Colonic mucosa (tissue), 4 donors: ENCODE measurements at regions not wholly inside any gene's neighbourhood (a gene's known extent, or its start where the extent isn't known, plus 50 kb on each side); places are given as distances from the start of the nearest gene placed in this dataset.

ENCODE experiments used
- DNase-seq: peaks from one replicate; pipeline ENCODE4 v3.0.0-alpha.2; 2020
- H3K27ac ChIP-seq: fragments of 200-600 bp; one replicate; pipeline ENCODE4 v1.8.0; 2021
- H3K27me3 ChIP-seq: fragments of 200-600 bp; one replicate; pipeline ENCODE4 v1.8.0; 2021
- H3K36me3 ChIP-seq: fragments of 200-600 bp; one replicate; pipeline ENCODE4 v1.8.0; 2021
- H3K4me1 ChIP-seq: fragments of 200-600 bp; one replicate; pipeline ENCODE4 v1.8.0; 2021; ENCODE audit warnings: mild to moderate bottlenecking
- H3K4me3 ChIP-seq: fragments of 200-600 bp; one replicate; pipeline ENCODE4 v1.8.0; 2021
- H3K9ac ChIP-seq, 2 donors: one replicate each; pipeline ENCODE4 v1.7.0; 2013; ENCODE audit warnings: control low read depth in 2 of 2, low read depth in 2 of 2, low read length in 2 of 2
- H3K9me3 ChIP-seq: fragments of 200-600 bp; one replicate; pipeline ENCODE4 v1.8.0; 2021
- intact Hi-C: fragments of 100-400 bp; cut with DNase I; formaldehyde crosslinking; loops from one replicate; pipeline ENCODE4 v1.14.1; 2022
- TF ChIP-seq, protein P1 (sequence below): fragments of 200-600 bp; IDR thresholded peaks from one replicate; pipeline ENCODE4 v1.8.0; 2022; ENCODE audit warnings: antibody characterized with exemption, mild to moderate bottlenecking
- donor health status: healthy.
- donor health status: DM: no; HTN: no; CAD: no.
- donor health status: DM: no; HTN: no; CAD: no.

GRCh38 chr3:82671466-82671865 lies 910.0 kb upstream of the GBE1 start:
- H3K27me3 ChIP-seq, result no peaks in the 10 kb centered on the region
- TF ChIP-seq, protein P1, sequence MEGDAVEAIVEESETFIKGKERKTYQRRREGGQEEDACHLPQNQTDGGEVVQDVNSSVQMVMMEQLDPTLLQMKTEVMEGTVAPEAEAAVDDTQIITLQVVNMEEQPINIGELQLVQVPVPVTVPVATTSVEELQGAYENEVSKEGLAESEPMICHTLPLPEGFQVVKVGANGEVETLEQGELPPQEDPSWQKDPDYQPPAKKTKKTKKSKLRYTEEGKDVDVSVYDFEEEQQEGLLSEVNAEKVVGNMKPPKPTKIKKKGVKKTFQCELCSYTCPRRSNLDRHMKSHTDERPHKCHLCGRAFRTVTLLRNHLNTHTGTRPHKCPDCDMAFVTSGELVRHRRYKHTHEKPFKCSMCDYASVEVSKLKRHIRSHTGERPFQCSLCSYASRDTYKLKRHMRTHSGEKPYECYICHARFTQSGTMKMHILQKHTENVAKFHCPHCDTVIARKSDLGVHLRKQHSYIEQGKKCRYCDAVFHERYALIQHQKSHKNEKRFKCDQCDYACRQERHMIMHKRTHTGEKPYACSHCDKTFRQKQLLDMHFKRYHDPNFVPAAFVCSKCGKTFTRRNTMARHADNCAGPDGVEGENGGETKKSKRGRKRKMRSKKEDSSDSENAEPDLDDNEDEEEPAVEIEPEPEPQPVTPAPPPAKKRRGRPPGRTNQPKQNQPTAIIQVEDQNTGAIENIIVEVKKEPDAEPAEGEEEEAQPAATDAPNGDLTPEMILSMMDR, result no peak
- H3K9me3 ChIP-seq, result no peaks in the 10 kb centered on the region
- H3K4me3 ChIP-seq, result no peak overlapping the region
- no peak for DNase-seq
- intact Hi-C loops, result no loop called here
- no peaks in the 10 kb centered on the region for H3K36me3 ChIP-seq
- H3K9ac ChIP-seq, result no peak overlapping the region
- no peak overlapping the region for H3K27ac ChIP-seq
- H3K4me1 ChIP-seq, result no peaks in the 10 kb centered on the region

DNA sequence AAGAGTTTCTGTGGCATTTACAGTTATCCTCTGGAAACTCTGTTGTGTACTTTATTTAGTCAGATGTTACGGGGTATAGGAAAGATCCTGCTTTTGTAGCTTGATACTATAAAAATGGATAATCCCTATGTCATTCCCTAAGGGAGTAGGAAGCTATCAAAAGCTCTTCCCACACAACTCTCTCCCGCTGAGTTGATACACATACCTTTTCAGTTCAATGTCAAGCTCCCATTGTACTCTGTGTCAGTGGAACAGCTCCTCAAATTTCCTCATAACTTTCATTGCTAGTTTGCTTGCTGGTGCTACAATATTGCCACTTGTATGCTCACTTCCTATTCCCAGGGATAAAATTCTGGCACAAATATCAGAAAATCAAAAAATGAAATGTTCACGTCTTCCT lies 893.3 kb upstream of the GBE1 start:
- Histone ChIP-seq H3K27ac (no peak overlapping the region), H3K27me3 (no peaks in the 10 kb centered on the region), H3K9me3 (no peaks in the 10 kb centered on the region), H3K4me3 (no peak overlapping the region), H3K9ac (no peak overlapping the region), H3K4me1 (no peaks in the 10 kb centered on the region), H3K36me3 (no peaks in the 10 kb centered on the region)
- TF ChIP-seq, protein P1, result no peak
- DNase-seq, result no peak
- intact Hi-C loops, result no loop called here

- H3K27ac ChIP-seq, result no peak overlapping the region
- H3K36me3 ChIP-seq, result no peaks in the 10 kb centered on the region
- no peaks in the 10 kb centered on the region for H3K9me3 ChIP-seq
- H3K9ac ChIP-seq, result no peak overlapping the region
- TF ChIP-seq, protein P1, result no peak
- no peaks in the 10 kb centered on the region for H3K27me3 ChIP-seq
- intact Hi-C loops, result no loop called here
- no peak overlapping the region for H3K4me3 ChIP-seq
- H3K4me1 ChIP-seq, result no peaks in the 10 kb centered on the region
- DNase-seq, result no peak
Measured at GRCh38 chr3:82643948-82644347, 882.5 kb upstream of the GBE1 start.

DNA sequence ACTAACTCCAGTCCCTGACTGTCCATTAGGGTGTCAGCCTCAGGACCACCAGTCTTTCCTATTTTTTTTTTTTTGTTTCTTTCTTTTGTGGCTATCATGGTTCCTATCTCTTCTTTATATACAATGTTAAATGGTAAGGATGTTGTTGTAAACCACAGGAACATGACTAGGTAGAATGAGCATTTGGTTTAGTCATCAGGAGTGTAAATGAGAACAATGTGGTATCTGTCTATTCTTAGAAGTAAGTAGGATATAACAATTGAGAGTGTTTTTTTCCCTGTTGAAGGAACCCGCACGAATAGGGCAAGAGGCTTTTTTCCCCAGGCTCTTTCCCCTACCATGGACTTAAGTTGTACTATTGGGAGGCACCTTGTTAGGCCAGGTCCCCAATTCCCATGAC lies 880.3 kb upstream of the GBE1 start:
- no peak overlapping the region for H3K4me3 ChIP-seq
- no peak for DNase-seq
- intact Hi-C loops, result no loop called here
- no peaks in the 10 kb centered on the region for H3K9me3 ChIP-seq
- TF ChIP-seq, protein P1, result no peak
- H3K36me3 ChIP-seq, result no peaks in the 10 kb centered on the region
- H3K9ac ChIP-seq, result no peak overlapping the region
- H3K27me3 ChIP-seq, result no peaks in the 10 kb centered on the region
- H3K27ac ChIP-seq, result no peak overlapping the region
- H3K4me1 ChIP-seq, result no peaks in the 10 kb centered on the region

DNA sequence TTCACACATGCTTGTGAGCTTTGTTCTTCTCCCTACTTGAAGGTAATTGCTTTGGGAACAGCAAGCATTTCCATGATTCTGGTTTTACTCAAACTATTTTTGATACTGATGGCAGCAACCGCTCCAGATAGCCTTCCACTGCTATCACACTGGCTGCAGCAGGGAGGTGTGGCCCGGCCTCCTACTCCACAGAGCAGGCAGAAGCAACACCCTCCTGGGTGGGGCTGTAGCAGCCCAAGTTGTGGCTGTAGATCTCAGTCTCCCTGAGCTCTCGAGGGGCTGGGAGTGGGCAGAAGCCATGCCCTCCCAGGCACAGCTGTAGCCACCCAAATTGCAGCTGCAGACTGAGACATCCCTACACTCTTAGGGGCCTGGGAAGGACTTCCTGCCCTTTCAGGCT lies 878.8 kb upstream of the GBE1 start:
- no peak for DNase-seq
- Histone ChIP-seq H3K36me3 (no peaks in the 10 kb centered on the region), H3K27ac (no peak overlapping the region), H3K9me3 (no peaks in the 10 kb centered on the region), H3K9ac (no peak overlapping the region), H3K27me3 (no peaks in the 10 kb centered on the region), H3K4me1 (no peaks in the 10 kb centered on the region), H3K4me3 (no peak overlapping the region)
- intact Hi-C loops, result no loop called here
- TF ChIP-seq, protein P1, result no peak

GRCh38 chr3:82637574-82637973 lies 876.1 kb upstream of the GBE1 start:
- intact Hi-C loops, result no loop called here
- Histone ChIP-seq H3K36me3 (no peaks in the 10 kb centered on the region), H3K4me3 (no peak overlapping the region), H3K9me3 (no peaks in the 10 kb centered on the region), H3K27me3 (no peaks in the 10 kb centered on the region), H3K4me1 (no peaks in the 10 kb centered on the region), H3K9ac (no peak overlapping the region), H3K27ac (no peak overlapping the region)
- no peak for DNase-seq
- TF ChIP-seq, protein P1, result no peak
